GM12864 (cell line): ENCODE measurements at regions not wholly inside any gene's neighbourhood (a gene's known extent, or its start where the extent isn't known, plus 50 kb on each side); places are given as distances from the start of the nearest gene placed in this dataset.

Experiments used
- DNase-seq: peaks from one replicate; pipeline ENCODE4 v3.0.0-alpha.2; 2011; ENCODE audit warnings: low read depth
- H3K4me3 ChIP-seq: 2 replicates; pipeline ENCODE4 v1.5.1; 2011; ENCODE audit warnings: mild to moderate bottlenecking, low read depth, low read length, control low read depth
- TF ChIP-seq, protein P1 (sequence below): IDR thresholded peaks from 2 replicates; pipeline ENCODE4 v1.5.1; 2011; ENCODE audit warnings: low read depth, mild to moderate bottlenecking, moderate library complexity, low read length, control low read depth, inconsistent platforms; ENCODE audit errors: missing control alignments

- no peak for DNase-seq
- TF ChIP-seq, protein P1, sequence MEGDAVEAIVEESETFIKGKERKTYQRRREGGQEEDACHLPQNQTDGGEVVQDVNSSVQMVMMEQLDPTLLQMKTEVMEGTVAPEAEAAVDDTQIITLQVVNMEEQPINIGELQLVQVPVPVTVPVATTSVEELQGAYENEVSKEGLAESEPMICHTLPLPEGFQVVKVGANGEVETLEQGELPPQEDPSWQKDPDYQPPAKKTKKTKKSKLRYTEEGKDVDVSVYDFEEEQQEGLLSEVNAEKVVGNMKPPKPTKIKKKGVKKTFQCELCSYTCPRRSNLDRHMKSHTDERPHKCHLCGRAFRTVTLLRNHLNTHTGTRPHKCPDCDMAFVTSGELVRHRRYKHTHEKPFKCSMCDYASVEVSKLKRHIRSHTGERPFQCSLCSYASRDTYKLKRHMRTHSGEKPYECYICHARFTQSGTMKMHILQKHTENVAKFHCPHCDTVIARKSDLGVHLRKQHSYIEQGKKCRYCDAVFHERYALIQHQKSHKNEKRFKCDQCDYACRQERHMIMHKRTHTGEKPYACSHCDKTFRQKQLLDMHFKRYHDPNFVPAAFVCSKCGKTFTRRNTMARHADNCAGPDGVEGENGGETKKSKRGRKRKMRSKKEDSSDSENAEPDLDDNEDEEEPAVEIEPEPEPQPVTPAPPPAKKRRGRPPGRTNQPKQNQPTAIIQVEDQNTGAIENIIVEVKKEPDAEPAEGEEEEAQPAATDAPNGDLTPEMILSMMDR: no peak
- no peak overlapping the region for H3K4me3 ChIP-seq
These were observed 116.9 kb upstream of the MPDZ start for GRCh38 chr9:13396418-13396817.

DNA sequence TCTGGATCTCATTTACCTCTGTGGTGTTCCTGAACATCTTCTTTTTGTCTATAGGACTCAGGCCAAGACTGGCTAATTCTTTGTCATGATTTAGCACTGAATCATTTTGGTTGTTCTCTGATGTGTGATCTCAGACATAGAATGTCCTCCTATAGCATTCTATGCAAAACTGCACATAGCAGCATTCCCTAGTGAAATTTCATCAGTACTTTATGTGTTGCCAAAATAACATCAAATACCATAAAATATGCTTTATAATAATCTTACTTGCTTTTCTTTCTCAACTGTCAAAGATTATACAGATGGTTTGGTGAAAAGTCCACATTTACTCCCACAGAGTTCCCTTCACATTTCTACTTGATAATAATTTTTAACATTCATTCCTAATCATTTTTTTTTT lies 115.7 kb upstream of the MPDZ start:
- DNase-seq: no peak
- no peak overlapping the region for H3K4me3 ChIP-seq
- TF ChIP-seq, protein P1: no peak

GRCh38 chr9:13388157-13388556 lies 108.7 kb upstream of the MPDZ start:
- TF ChIP-seq, protein P1: no peak
- DNase-seq: no peak
- H3K4me3 ChIP-seq: no peak overlapping the region

DNA sequence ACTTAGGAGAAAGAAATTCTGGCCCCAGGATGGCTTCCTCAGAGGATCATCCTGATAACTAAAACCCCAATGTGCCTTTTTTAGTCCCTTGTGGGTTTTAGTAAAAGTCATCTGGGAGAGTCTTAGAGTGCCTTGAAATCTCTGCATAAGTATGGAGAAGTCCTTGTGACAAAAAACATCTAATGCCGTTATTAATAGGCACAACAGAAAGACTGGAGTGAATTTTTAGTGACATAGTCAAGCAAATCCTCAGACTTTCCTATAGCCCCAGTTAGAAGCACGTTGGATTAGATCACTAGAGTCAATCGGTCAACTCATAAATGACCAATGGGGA lies 108.2 kb upstream of the MPDZ start:
- no peak overlapping the region for H3K4me3 ChIP-seq
- no peak for DNase-seq
- TF ChIP-seq, protein P1: no peak

DNA sequence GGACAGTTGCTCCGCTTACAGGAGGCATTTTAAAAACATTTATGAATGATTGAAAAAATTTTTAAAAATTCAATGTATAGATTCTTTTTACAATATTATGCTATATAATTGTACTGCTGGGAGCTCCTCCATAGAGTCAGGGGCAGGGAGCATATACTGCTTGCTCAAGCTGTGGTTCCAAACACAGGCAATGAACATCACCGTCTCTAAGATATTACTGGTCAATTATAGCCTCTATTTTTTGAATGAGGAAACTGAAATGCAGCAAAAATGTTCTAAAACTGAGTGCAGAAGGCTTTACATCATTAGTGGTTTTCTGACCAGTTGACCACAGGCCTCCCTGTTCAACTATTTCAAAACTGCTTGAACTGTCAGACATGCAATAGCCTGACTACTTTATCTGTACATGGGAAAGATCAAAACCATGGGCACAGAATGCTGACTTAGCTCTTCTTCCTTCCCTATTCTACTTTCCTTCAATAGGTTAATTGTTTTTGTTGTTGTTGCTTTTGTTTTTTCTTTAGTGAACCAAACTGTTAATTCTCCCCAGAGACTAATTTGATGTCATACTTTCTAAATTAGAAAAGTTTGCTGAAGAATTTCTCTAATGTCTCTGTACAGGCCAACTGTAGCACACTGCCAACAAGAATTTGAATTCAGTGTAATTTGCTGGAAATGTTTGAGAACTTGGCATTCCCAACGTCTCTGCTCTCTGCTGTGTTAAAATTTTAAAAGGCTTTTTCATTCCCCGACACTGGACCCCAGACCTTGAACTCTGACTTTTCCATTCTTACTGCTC lies 107.6 kb upstream of the MPDZ start:
- no peak overlapping the region for H3K4me3 ChIP-seq
- DNase-seq: no peak
- TF ChIP-seq, protein P1: no peak

DNA sequence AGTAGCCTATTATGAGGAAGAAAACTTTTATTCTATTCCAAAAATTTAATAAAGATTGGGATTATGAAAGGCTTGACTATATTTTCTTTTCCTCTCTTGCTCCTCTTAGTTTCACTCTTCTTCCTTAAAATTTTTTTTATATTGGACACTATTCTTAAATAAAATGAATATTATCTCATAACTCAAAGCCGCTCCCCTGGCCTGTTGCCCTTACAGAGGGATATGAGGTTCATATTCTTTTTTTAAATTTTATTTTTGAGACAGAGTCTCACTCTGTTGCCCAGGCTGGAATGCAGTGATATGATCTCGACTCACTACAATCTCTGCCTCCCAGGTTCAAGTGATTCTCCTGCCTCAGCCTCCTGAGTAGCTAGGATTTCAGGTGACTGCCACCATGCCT lies 106.8 kb upstream of the MPDZ start:
- TF ChIP-seq, protein P1: no peak
- no peak overlapping the region for H3K4me3 ChIP-seq
- DNase-seq: no peak

DNA sequence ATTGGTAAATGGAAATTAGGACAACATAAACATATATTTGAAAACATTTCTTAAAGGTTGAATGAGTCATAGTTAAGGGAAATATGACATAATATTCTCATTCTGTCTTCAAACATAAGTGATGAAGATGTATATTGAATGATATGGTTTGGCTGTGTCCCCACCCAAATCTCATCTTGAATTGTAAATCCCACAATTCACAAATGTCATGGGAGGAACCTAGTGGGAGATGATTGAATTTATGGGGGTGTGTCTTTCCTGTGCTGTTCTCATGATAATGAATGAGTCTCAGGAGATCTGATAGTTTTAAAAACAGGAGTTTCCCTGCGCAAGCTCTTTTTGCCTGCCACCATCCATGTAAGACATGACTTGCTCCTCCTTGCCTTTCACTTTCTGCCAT lies 104.4 kb upstream of the MPDZ start:
- no peak for DNase-seq

More for the DNA sequence above, 104.4 kb upstream of the MPDZ start:
- H3K4me3 ChIP-seq: no peak overlapping the region
- TF ChIP-seq, protein P1: no peak
